ENCODE measurements at regions not wholly inside any gene's neighbourhood (a gene's known extent, or its start where the extent isn't known, plus 50 kb on each side); places are given as distances from the start of the nearest gene placed in this dataset.

DNA sequence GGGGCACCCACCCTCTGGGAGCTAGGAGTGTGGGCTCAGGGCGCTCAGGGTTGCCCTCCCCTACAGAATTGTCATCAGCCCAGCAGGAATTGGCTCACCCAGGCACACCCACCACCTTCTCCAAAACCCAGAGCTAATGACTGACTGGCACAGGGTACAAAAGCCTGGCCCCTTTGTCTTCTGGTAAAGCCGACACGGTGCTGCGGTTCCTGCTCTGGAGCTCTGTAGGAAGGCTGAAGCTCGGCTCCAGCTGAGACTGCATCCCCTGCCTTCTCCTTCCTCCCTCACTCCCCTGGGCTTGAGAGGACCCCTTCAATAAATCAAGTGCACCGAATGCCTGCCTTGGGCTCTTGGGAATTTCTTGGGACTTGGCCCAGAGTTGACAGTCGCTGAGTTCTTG lies 117.9 kb upstream of the EEPD1 start:
- TF ChIP-seq, protein P1, sequence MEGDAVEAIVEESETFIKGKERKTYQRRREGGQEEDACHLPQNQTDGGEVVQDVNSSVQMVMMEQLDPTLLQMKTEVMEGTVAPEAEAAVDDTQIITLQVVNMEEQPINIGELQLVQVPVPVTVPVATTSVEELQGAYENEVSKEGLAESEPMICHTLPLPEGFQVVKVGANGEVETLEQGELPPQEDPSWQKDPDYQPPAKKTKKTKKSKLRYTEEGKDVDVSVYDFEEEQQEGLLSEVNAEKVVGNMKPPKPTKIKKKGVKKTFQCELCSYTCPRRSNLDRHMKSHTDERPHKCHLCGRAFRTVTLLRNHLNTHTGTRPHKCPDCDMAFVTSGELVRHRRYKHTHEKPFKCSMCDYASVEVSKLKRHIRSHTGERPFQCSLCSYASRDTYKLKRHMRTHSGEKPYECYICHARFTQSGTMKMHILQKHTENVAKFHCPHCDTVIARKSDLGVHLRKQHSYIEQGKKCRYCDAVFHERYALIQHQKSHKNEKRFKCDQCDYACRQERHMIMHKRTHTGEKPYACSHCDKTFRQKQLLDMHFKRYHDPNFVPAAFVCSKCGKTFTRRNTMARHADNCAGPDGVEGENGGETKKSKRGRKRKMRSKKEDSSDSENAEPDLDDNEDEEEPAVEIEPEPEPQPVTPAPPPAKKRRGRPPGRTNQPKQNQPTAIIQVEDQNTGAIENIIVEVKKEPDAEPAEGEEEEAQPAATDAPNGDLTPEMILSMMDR (IDR thresholded peaks at IDR 0.05) = no peak
- TF ChIP-seq, protein P2, sequence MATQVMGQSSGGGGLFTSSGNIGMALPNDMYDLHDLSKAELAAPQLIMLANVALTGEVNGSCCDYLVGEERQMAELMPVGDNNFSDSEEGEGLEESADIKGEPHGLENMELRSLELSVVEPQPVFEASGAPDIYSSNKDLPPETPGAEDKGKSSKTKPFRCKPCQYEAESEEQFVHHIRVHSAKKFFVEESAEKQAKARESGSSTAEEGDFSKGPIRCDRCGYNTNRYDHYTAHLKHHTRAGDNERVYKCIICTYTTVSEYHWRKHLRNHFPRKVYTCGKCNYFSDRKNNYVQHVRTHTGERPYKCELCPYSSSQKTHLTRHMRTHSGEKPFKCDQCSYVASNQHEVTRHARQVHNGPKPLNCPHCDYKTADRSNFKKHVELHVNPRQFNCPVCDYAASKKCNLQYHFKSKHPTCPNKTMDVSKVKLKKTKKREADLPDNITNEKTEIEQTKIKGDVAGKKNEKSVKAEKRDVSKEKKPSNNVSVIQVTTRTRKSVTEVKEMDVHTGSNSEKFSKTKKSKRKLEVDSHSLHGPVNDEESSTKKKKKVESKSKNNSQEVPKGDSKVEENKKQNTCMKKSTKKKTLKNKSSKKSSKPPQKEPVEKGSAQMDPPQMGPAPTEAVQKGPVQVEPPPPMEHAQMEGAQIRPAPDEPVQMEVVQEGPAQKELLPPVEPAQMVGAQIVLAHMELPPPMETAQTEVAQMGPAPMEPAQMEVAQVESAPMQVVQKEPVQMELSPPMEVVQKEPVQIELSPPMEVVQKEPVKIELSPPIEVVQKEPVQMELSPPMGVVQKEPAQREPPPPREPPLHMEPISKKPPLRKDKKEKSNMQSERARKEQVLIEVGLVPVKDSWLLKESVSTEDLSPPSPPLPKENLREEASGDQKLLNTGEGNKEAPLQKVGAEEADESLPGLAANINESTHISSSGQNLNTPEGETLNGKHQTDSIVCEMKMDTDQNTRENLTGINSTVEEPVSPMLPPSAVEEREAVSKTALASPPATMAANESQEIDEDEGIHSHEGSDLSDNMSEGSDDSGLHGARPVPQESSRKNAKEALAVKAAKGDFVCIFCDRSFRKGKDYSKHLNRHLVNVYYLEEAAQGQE (IDR thresholded peaks at IDR 0.05; ENCODE audit: insufficient read depth in 1 of 2, low read depth in 2 of 2, low read length in 1 of 2) = no peak
- no peak for TF ChIP-seq POLR2AphosphoS5 (IDR thresholded peaks at IDR 0.05; ENCODE audit: low read depth, low read length)
- no peak for TF ChIP-seq SIN3A (IDR thresholded peaks at IDR 0.05; ENCODE audit: borderline replicate concordance, insufficient read depth, low read depth, low read length)
- TF ChIP-seq TCF7L2 (IDR thresholded peaks at IDR 0.05; ENCODE audit: low read depth, low read length) = no peak
